ENCODE measurements at regions not wholly inside any gene's neighbourhood (a gene's known extent, or its start where the extent isn't known, plus 50 kb on each side); places are given as distances from the start of the nearest gene placed in this dataset.

GRCh38 chr13:105035092-105035491, 1500.4 kb downstream of the EFNB2 start:
- POLR2A ChIA-PET (ENCODE audit: partially characterized antibody), result no interaction called here
- TF ChIP-seq SP1 (IDR thresholded peaks at IDR 0.05; ENCODE audit: low read depth, low read length), result no peak
- no peak for TF ChIP-seq RNF2 (IDR thresholded peaks at IDR 0.05; ENCODE audit: borderline replicate concordance, low read depth, low read length, missing control alignments, poor library complexity, severe bottlenecking)
- TF ChIP-seq ZNF274 (IDR thresholded peaks at IDR 0.05; ENCODE audit: borderline replicate concordance, extremely low read depth, low read length), result no peak
- no peak for TF ChIP-seq SIX5 (IDR thresholded peaks at IDR 0.05; ENCODE audit: low read depth, low read length)
- no peak for TF ChIP-seq EP300 (IDR thresholded peaks at IDR 0.05; ENCODE audit: borderline replicate concordance in 1 of 2, low read depth in 2 of 2, low read length in 2 of 2)
- no peak for TF ChIP-seq GTF2F1 (IDR thresholded peaks at IDR 0.05; ENCODE audit: borderline replicate concordance, low read depth, low read length)
- TF ChIP-seq EZH2 (IDR thresholded peaks at IDR 0.05; ENCODE audit: low read depth, low read length, severe bottlenecking), result no peak
- TF ChIP-seq CBX8 (IDR thresholded peaks at IDR 0.05; ENCODE audit: borderline replicate concordance, low read depth, low read length), result no peak

More at GRCh38 chr13:105035092-105035491, 1500.4 kb downstream of the EFNB2 start:
- no peaks in the 10 kb centered on the region for H4K20me1 ChIP-seq (replicated peaks in 1 of 2; ENCODE audit: control insufficient read depth in 1 of 2, insufficient read depth in 2 of 2, low read length in 2 of 2)
- H2AFZ ChIP-seq (ENCODE audit: low read length), result no peak overlapping the region
- H2BK5ac ChIP-seq (ENCODE audit: low read depth, low read length), result no peak overlapping the region
- H3K23me2 ChIP-seq (ENCODE audit: low read depth, low read length), result no peaks in the 10 kb centered on the region
- no peaks in the 10 kb centered on the region for H3K27me3 ChIP-seq (replicated peaks in 1 of 4; ENCODE audit: control insufficient read depth in 3 of 4, extremely low read depth in 1 of 4, insufficient read depth in 3 of 4, low read length in 3 of 4)
- H3K9me3 ChIP-seq (ENCODE audit: insufficient read depth in 2 of 2, low read depth in 1 of 2, low read length in 1 of 2), result no peaks in the 10 kb centered on the region
- no peak overlapping the region for H4K5ac ChIP-seq (ENCODE audit: insufficient read length, low read depth, low read length)
- H3K4me1 ChIP-seq (replicated peaks in 1 of 4; ENCODE audit: control insufficient read depth in 3 of 4, insufficient read depth in 4 of 4, low read length in 3 of 4), result peaks cover 0 to 15% (median 2%) of the 10 kb centered on the region in 4 experiments; a peak in 2 of 7 replicates
- H3K79me1 ChIP-seq (ENCODE audit: low read depth, low read length), result no peaks in the 10 kb centered on the region
- WGBS, 2 experiments (ENCODE audit: extremely low coverage in 1 of 2, insufficient coverage in 1 of 2, insufficient read length in 1 of 2, insufficient replicate concordance in 2 of 2, low coverage in 1 of 2, low lambda C conversion rate in 2 of 2, missing lambda C conversion rate in 1 of 2), result 84% methylated on average over 4 of the region's 4 CpGs; no CpG with 5 or more reads in 1 of the 2 experiments
- H3K4me2 ChIP-seq (ENCODE audit: insufficient read depth in 1 of 2, low read depth in 2 of 2, low read length in 2 of 2), result no peak overlapping the region
- no peak overlapping the region for H2BK20ac ChIP-seq (ENCODE audit: low read length)
- no peak overlapping the region for H2BK12ac ChIP-seq (ENCODE audit: low read depth, low read length)
- H3K9ac ChIP-seq (replicated peaks in 1 of 4; ENCODE audit: extremely low read depth in 1 of 4, low read depth in 3 of 4, low read length in 3 of 4), result no peak overlapping the region
- no peak overlapping the region for H2BK15ac ChIP-seq (ENCODE audit: low read length)
- CTCF ChIA-PET (ENCODE audit: partially characterized antibody), result interaction anchor here (1.0 kb wide), 1 partner anchor 19 kb away, joined by 5 read pairs; no protein-coding TSS in a partner anchor
- no peak overlapping the region for H3K4ac ChIP-seq (replicated peaks; ENCODE audit: insufficient read length, low read depth, low read length)
- no peak overlapping the region for H3K23ac ChIP-seq (ENCODE audit: insufficient read length)
- no peaks in the 10 kb centered on the region for H3K79me2 ChIP-seq (ENCODE audit: control insufficient read depth in 1 of 2, insufficient read depth in 2 of 2, low read length in 2 of 2)
- H3K36me3 ChIP-seq (ENCODE audit: control insufficient read depth in 2 of 4, insufficient read depth in 4 of 4, low read length in 3 of 4), result no peaks in the 10 kb centered on the region
- no peak overlapping the region for H3K18ac ChIP-seq (ENCODE audit: extremely low read depth, low read length)
- H3K4me3 ChIP-seq (ENCODE audit: extremely low read depth in 1 of 4, insufficient read depth in 2 of 4, low read depth in 3 of 4, low read length in 4 of 4), result no peak overlapping the region
- no peak overlapping the region for H4K8ac ChIP-seq (ENCODE audit: extremely low read depth, insufficient read depth, low read length)
- H2BK120ac ChIP-seq (replicated peaks; ENCODE audit: low read depth, low read length), result no peak overlapping the region
- no peak overlapping the region for H3K56ac ChIP-seq (replicated peaks; ENCODE audit: insufficient read length, low read depth, low read length)
- H4K91ac ChIP-seq (replicated peaks; ENCODE audit: insufficient read length, low read length), result no peak overlapping the region
- FAIRE-seq (no peak), DNase-seq (ENCODE audit: low read depth in 1 of 2, low spot score in 2 of 2) (no peak)
- H2AK5ac ChIP-seq (ENCODE audit: low read depth, low read length), result no peak overlapping the region
- no peak overlapping the region for H3K14ac ChIP-seq (ENCODE audit: insufficient read length)
- H3K27ac ChIP-seq (ENCODE audit: low read depth, low read length), result no peak overlapping the region
